ENCODE measurements at regions not wholly inside any gene's neighbourhood (a gene's known extent, or its start where the extent isn't known, plus 50 kb on each side); places are given as distances from the start of the nearest gene placed in this dataset.

DNA sequence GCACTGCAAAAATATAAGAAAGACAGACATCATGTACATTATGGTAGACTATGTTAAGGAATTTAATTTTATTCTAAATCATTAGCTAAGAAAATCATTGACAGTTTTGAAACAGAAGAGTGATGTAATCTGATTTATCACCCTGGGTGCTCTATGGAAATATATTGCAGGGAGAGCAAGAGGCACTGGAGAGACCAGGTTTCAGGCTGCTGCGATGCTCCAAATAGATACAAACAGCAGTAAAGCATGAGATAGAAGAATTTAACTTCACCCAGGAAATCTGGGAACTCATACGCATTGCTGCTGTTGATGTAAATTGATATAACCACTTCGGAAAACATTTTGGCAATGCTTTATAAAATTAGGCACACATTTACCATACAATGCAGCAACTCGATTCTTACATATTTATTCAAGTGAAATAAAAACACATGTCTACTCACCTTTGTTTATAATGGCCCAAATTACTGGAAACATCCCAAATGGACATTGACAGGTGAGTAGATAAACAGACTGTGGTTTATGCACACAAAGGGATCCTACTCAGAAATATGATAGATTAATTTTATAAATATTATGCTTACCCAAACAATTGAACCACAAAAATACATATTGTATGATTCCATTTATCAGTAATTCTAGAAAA is 535.1 kb upstream of the CHORDC1 start:
- Mint-ChIP-seq H3K27ac (no peak overlapping the region), H3K4me1 (no peaks in the 10 kb centered on the region), H3K4me3 (no peak overlapping the region), H3K9me3 (no peaks in the 10 kb centered on the region), H3K27me3 (no peaks in the 10 kb centered on the region), H3K36me3 (no peaks in the 10 kb centered on the region)

DNA sequence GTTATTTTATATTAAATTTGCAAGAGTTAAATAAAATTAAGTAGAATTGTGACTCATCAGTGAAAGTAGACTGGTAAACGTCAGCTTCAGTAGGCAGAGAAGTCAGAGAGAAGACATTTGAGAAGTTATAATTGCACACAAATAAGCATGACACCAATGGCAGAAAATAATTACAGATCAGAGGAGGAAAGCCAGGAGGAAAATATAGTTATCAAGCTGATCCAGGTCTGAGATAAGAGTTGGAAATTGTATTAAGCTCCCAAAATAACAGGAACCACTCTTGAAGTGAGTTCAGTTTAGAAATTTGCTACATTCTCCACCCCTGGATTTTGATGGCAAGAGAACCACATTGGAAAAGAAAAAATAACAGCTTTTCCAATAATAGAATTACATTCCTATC is 533.8 kb upstream of the CHORDC1 start:
- H3K4me3 Mint-ChIP-seq, result no peak overlapping the region

DNA sequence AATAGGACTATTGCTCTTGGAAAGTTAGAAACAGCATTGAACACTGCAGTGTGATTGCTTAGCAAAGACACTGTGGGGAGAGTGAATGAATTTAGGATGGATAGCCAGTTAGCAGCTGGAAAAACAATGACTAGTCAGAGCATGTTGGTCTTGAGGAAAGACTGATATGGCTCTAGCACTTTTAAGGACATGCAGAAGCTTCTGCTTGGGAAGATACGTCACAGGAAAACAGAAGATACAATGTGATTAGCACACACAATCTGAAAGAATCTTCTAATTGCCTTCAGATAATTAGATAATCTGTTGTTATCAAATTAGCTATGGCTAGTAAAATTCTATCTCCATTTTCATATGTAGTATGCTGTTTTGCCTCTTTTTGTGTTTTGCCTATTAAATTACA is 530.7 kb upstream of the CHORDC1 start:
- Mint-ChIP-seq H3K4me3 (no peak overlapping the region), H3K4me1 (no peaks in the 10 kb centered on the region), H3K9me3 (peaks cover 12% of the 10 kb centered on the region), H3K27me3 (no peaks in the 10 kb centered on the region), H3K27ac (no peak overlapping the region), H3K36me3 (no peaks in the 10 kb centered on the region)

More for the DNA sequence above, 533.8 kb upstream of the CHORDC1 start:
- Mint-ChIP-seq H3K36me3 (no peaks in the 10 kb centered on the region), H3K27me3 (no peaks in the 10 kb centered on the region), H3K9me3 (peaks cover 7% of the 10 kb centered on the region), H3K27ac (no peak overlapping the region), H3K4me1 (no peaks in the 10 kb centered on the region)

DNA sequence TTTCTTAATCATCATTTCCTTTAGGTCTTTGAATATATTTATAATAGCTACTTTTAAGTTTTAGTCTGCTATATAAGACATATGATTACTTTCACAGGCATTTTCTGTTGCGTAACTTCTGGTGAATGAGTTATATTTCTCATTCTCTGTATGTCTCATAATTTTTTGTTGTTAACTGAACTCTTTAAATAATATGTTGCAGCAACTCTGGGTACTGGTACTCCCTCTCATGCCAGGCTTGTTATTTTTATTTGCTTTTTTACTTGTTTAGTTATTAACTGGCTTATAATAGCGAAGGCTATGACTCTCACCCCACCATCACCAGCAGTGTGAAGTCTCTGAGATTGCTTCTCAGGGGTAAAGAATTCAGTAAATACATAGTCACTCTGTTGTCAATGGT is 524.2 kb upstream of the CHORDC1 start:
- Mint-ChIP-seq H3K4me3 (no peak overlapping the region), H3K27me3 (no peaks in the 10 kb centered on the region), H3K9me3 (peaks cover 12% of the 10 kb centered on the region), H3K27ac (no peak overlapping the region), H3K36me3 (peaks cover 2% of the 10 kb centered on the region), H3K4me1 (no peaks in the 10 kb centered on the region)

DNA sequence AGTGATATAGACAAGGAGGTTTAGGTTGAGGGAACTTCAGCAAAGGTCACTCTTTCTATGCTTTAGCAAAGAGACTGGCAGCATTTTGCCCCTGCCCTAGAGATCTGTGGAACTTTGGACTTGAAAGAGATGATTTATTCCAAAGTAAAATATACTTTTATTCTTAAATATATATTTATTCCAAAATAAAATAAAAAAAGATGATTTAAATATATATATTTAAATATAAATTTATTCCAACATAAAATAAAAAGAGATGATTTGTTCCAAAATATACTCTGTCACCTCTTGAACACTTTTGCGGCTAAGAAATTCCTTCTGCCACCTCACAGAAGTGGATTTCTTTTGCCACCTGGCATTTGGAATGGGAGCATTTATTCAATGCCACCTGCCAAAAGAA is 521.3 kb upstream of the CHORDC1 start:
- Mint-ChIP-seq H3K27me3 (no peaks in the 10 kb centered on the region), H3K27ac (no peak overlapping the region), H3K9me3 (peaks cover 4% of the 10 kb centered on the region), H3K36me3 (peaks cover 2% of the 10 kb centered on the region), H3K4me1 (no peaks in the 10 kb centered on the region), H3K4me3 (no peak overlapping the region)

DNA sequence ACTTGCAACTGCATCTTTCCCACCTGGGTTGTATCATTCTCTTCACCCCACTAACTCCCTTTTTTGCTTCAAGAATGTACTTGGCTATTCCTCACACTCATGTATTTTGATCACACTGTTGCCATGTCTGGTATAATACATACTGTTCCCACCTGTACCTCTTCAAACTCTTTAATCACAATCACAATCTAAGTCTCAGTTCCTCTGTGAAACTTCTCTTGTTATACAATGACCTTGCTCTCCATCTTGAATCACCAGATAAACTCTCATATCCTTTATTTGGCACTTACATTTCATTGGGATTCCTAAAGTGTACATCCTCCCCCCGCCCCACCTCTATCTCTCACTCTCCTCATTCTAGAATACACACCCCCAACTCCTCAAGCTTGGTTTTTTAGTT is 516.0 kb upstream of the CHORDC1 start:
- H3K4me3 Mint-ChIP-seq, result no peak overlapping the region
- H3K27ac Mint-ChIP-seq, result no peak overlapping the region
- H3K9me3 Mint-ChIP-seq, result peaks cover 4% of the 10 kb centered on the region
- no peaks in the 10 kb centered on the region for H3K27me3 Mint-ChIP-seq
- H3K4me1 Mint-ChIP-seq, result no peaks in the 10 kb centered on the region
- no peaks in the 10 kb centered on the region for H3K36me3 Mint-ChIP-seq

DNA sequence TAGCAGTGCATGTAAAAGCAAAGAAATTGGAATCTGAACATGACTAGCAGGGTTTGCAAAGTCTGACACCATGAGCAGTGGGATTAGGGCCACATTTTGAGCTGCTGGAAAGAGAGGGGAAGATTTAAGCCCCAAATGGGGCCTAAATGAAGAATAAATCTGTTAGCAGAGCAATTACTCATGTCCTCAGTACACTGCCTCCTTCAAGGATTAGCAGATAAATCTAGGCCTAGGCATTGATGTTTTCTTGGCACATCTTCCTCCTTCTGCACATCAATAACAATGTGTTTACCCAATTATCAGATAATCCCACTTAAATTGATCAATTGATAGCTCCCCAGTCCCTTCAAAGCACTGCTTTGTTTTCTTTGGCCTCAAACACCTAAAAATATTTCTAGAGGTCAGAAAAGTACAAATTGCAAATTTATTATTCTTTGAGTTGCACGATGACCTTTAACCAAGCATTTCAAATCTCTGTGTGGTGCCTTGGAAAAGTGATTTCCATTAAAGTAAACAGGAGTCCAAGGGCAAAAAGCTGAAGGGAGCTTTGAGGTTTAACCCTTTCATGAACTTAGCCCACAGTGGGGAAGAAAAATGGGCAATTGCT is 514.7 kb upstream of the CHORDC1 start:
- Mint-ChIP-seq H3K4me3 (no peak overlapping the region), H3K27me3 (no peaks in the 10 kb centered on the region), H3K36me3 (no peaks in the 10 kb centered on the region), H3K27ac (no peak overlapping the region), H3K9me3 (no peaks in the 10 kb centered on the region), H3K4me1 (no peaks in the 10 kb centered on the region)

DNA sequence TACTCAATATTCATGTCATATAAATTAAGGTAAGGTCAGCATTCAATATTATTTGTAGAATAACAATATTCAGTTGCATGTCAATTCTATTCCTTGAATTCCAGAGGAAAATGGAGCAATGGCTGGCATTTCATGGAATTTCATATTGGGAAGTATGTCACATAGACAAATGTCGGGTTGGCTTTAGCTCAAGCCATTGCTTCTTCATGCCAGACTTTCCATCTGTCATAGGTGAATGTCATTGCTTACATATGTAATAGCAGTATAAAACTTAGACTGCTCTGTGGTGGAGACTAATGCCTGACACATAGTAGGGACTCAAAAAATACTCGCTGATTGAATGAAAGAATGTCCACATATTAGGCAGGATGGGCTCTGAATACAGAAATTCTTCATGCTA is 509.6 kb upstream of the CHORDC1 start:
- no peak overlapping the region for H3K4me3 Mint-ChIP-seq
- H3K27ac Mint-ChIP-seq, result no peak overlapping the region
- H3K4me1 Mint-ChIP-seq, result no peaks in the 10 kb centered on the region
- peaks cover 5% of the 10 kb centered on the region for H3K9me3 Mint-ChIP-seq
- H3K36me3 Mint-ChIP-seq, result no peaks in the 10 kb centered on the region
- H3K27me3 Mint-ChIP-seq, result no peaks in the 10 kb centered on the region

DNA sequence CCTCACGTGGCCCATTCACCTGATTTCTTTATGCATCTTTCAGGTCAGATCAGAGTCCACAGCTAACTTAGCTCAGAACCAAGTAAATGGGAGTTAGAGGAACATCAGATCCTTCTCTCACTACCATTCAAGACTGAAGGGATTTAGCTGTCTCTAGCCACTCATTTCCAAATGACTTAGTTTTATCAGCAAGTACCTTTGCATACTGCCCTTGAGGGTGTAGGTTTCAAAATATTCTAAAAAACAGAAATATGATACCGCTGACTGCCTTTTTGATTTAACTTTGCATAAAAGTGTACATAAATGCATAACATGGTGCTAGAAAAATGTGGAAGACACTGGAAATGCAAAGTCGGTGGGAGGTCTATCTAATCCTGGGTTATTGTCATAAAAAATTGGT is 500.6 kb upstream of the CHORDC1 start:
- H3K36me3 Mint-ChIP-seq, result no peaks in the 10 kb centered on the region
- H3K9me3 Mint-ChIP-seq, result no peaks in the 10 kb centered on the region
- no peak overlapping the region for H3K27ac Mint-ChIP-seq
- H3K4me1 Mint-ChIP-seq, result no peaks in the 10 kb centered on the region
- H3K4me3 Mint-ChIP-seq, result no peak overlapping the region
- no peaks in the 10 kb centered on the region for H3K27me3 Mint-ChIP-seq

DNA sequence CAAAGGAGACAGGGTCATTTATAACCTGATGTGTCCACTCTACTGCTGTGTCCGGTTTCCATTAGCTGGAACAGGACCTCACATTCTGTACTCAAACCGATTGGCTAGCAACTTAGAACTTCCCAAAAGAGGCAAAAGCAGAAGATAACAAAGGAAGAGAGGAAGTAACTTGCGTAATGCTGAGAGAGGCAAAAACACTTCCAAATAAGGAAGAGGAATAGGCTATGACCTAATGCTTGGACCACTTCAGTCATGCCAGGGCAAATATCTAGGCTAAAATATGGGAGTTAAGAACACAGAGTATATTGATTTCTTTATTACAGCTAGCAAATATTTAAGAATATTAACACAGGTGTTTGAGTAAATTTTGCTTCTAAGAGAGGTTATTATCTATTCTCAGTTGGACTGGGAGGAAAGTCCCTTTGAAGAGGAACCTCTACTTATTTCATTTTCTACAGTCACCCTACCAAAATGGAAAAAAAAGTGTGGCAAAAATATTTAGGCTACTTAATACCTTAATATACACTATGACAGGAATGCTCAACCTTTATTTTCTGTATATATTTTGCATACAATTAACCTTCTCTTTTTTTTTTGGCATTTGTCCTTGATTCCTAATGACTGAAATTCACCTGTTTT is 499.8 kb upstream of the CHORDC1 start:
- Mint-ChIP-seq H3K36me3 (no peaks in the 10 kb centered on the region), H3K4me3 (no peak overlapping the region), H3K27me3 (no peaks in the 10 kb centered on the region), H3K27ac (no peak overlapping the region), H3K9me3 (no peaks in the 10 kb centered on the region), H3K4me1 (no peaks in the 10 kb centered on the region)

DNA sequence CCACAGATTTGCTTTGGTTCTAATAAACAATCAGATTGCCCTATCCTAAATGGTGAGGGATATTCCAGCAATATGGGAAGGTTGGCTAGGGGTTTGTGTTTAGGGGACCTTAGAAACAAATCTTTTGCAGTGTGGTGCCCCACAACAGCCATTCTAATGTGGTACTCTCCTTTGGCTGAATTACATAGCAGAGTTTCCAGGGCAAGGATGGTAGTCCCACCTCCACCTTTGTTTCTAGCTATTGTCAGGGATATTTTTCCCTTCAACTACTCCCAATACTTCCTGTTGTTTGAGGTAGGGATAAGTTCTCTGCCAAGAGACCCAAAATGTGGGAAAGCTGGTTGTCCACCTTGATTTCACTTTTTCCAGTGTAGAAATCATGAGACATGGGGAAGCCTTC is 494.7 kb upstream of the CHORDC1 start:
- Mint-ChIP-seq H3K27me3 (no peaks in the 10 kb centered on the region), H3K27ac (no peak overlapping the region), H3K36me3 (no peaks in the 10 kb centered on the region), H3K4me1 (no peaks in the 10 kb centered on the region), H3K4me3 (no peak overlapping the region), H3K9me3 (peaks cover 23% of the 10 kb centered on the region)

DNA sequence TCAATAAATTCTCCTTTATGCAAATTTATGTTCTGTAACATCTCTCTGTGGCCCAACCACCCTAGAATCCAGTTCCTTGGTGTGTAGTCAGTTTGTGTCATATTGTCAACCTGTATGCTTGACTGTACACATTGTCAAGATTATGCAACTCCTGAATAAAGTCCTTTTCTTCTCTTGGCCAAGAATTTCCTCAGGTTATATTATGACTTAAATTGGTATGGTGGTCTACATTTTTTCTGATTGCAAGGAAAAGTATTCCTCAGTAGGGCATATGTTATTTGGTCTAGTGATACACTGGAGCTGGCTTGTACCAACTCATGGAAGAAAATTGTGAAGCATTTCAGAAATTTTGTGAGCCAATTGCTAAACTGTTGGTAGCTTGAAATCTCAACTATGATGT is 482.8 kb upstream of the CHORDC1 start:
- Mint-ChIP-seq H3K4me3 (no peak overlapping the region), H3K27me3 (no peaks in the 10 kb centered on the region), H3K27ac (no peak overlapping the region), H3K36me3 (no peaks in the 10 kb centered on the region), H3K4me1 (no peaks in the 10 kb centered on the region), H3K9me3 (peaks cover 16% of the 10 kb centered on the region)

DNA sequence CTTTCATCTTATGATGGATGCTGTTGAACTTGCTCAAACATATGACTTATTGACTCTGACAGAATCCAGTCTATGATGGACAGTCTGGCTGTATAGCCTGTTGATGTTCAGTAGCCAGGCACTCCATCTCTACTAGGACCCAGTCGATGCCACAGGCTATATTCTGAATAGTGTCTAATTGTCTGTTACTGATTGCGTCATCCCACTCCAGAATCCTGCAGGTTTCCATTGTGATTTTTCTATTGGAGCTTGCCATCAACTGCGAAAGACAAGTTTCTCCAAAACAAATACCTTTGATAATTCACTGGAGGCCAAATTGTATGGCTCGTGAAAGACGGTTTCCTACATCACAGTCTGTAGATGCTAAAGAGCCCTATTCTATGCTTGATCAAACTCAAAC is 481.7 kb upstream of the CHORDC1 start:
- H3K36me3 Mint-ChIP-seq, result no peaks in the 10 kb centered on the region
- H3K9me3 Mint-ChIP-seq, result peaks cover 11% of the 10 kb centered on the region
- no peaks in the 10 kb centered on the region for H3K4me1 Mint-ChIP-seq
- no peaks in the 10 kb centered on the region for H3K27me3 Mint-ChIP-seq
- H3K4me3 Mint-ChIP-seq, result no peak overlapping the region
- no peak overlapping the region for H3K27ac Mint-ChIP-seq

DNA sequence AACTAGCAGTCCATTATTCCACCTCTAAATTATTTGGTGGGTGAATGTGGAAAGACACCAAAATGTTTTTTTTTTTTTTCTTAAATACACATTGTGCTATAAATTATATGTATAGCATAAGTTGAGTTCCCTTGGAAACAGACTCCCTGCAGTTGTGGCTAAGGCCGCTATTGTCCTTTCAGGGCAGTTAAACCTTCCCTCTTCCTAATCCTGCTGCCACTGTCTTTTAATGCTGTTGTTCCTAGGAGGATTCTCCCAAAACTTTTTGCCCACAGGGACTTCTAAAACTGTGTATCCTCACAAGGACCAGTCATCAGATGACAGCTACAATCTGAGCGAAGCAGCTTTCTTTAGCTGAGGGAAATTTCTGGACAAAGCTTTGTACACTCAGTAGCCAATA is 478.9 kb upstream of the CHORDC1 start:
- Mint-ChIP-seq H3K4me1 (no peaks in the 10 kb centered on the region), H3K27ac (no peak overlapping the region), H3K9me3 (peaks cover 6% of the 10 kb centered on the region), H3K36me3 (no peaks in the 10 kb centered on the region), H3K27me3 (no peaks in the 10 kb centered on the region), H3K4me3 (no peak overlapping the region)

DNA sequence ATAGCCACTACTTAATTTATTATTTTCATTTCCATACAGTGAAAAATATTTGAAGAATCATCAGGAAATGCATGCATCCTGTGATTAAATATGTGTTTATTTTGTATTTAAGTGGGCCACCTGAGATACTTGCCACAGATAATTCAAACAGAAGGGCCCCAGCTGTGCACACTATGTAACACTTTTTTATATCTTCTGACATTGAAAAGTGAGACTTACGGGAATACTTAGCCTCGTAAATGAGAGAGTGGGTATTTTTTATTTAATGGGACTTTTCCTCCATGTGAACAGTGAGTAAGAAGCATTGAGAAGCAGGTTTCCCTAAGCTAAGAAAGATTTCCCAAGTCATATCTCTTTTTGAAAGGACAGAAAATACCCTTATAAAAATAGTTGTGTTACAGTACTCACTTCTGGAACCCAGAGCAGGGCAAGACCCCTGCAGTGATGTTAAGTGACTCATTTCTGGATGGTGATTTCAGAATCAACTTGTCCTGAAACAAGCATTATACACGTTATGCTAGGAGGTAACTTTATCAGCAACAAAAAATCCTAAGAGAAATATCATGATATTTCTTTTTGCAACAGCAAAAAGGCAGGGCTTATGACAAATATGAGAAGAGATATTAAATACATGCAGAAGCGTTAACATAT is 478.1 kb upstream of the CHORDC1 start:
- H3K4me1 Mint-ChIP-seq, result no peaks in the 10 kb centered on the region
- peaks cover 6% of the 10 kb centered on the region for H3K9me3 Mint-ChIP-seq
- no peak overlapping the region for H3K27ac Mint-ChIP-seq
- no peaks in the 10 kb centered on the region for H3K36me3 Mint-ChIP-seq
- no peaks in the 10 kb centered on the region for H3K27me3 Mint-ChIP-seq
- H3K4me3 Mint-ChIP-seq, result no peak overlapping the region

DNA sequence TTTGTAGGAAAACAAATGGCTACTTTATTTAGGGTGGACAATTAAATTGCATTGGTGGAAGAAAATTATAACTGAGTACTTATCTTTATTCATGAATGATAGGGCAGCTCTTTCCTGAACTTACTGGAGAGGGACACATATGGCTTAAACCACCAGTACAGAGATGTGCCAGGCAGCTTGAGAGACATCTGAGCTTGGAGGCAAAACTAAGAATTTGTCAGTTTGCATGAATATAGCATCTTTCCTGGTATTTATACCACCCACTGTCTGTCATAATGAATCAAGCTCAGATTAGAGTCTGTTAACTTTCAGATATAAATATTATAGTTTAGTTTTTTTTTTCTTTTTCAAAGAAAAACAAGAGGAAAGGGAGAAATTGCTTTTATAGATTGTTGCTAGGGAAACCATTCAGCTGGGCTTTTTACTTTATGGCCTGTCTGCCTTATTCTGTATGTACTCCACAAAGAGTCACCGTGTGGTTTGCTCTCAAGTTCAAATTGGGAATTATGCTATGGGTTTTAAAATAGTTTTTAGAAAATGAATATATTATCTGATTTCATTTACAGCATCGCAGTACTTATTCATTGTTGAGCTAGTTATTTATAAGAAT is 477.0 kb upstream of the CHORDC1 start:
- no peak overlapping the region for H3K4me3 Mint-ChIP-seq
- peaks cover 6% of the 10 kb centered on the region for H3K9me3 Mint-ChIP-seq
- no peaks in the 10 kb centered on the region for H3K36me3 Mint-ChIP-seq
- H3K27ac Mint-ChIP-seq, result no peak overlapping the region
- no peaks in the 10 kb centered on the region for H3K4me1 Mint-ChIP-seq
- no peaks in the 10 kb centered on the region for H3K27me3 Mint-ChIP-seq
